HepG2 (cell line): ENCODE measurements at regions not wholly inside any gene's neighbourhood (a gene's known extent, or its start where the extent isn't known, plus 50 kb on each side); places are given as distances from the start of the nearest gene placed in this dataset.

ENCODE experiments used
- ATAC-seq: fragments of 200-7000 bp; cut with Tn5 transposase; 3 replicates; pipeline ENCODE4 v1.9.1; 2020; ENCODE audit warnings: mild to moderate bottlenecking, moderate library complexity
- BruUV-seq: library from RNA; stranded (reverse); fragments of 400-500 nt; replicated peaks from 2 replicates; lab custom pipeline; 2021; lab: Mats Ljungman, UMichigan
- CTCF ChIA-PET: fragments of 300-600 bp; formaldehyde crosslinking; extraction: SDS; loops from one replicate; lab custom pipeline; 2021; ENCODE audit warnings: low total read pairs, inconsistent platforms, low intra/inter-chr PET ratio; lab: Yijun Ruan, JAX
- POLR2A ChIA-PET: fragments of 350-600 bp; sonication (Branson Sonifier 250); formaldehyde crosslinking; loops from one replicate; lab custom pipeline; 2020; ENCODE audit warnings: antibody characterized with exemption, inconsistent platforms; lab: Yijun Ruan, JAX
- DNase-seq: peaks from one replicate; pipeline ENCODE4 v3.0.0-alpha.2; 2015; ENCODE audit warnings: low spot score
- FAIRE-seq: peaks from 3 replicates; lab custom pipeline; 2011; peaks lifted over from hg19 to GRCh38; lab: Jason Lieb, UNC
- H2AFZ ChIP-seq: one replicate; pipeline ENCODE4 v1.6.1; 2011; ENCODE audit warnings: low read length, inconsistent platforms
- H3K27ac ChIP-seq: fragments of 300-600 bp; 3 replicates; pipeline ENCODE4 v1.8.0; 2011; ENCODE audit warnings: mixed run types, mild to moderate bottlenecking, mixed read lengths, low read length, inconsistent platforms; ENCODE audit not compliant: insufficient read depth; ENCODE audit errors: extremely low read length
- H3K27me3 ChIP-seq, 2 experiments: fragments of 200-600 bp in 1 of 2; 2 replicates in 1 of 2; 3 replicates in 1 of 2; pipeline versions ENCODE4 v1.6.0 to v1.8.0; 2011; ENCODE audit warnings: low read length in 2 of 2, mild to moderate bottlenecking in 2 of 2, moderate library complexity in 2 of 2, inconsistent platforms in 1 of 2; ENCODE audit not compliant: insufficient read depth in 2 of 2, control insufficient read depth in 1 of 2
- H3K36me3 ChIP-seq, 2 experiments: fragments of 200-600 bp in 1 of 2; replicated peaks in 1 of 2; 2 replicates in 1 of 2; 3 replicates in 1 of 2; pipeline versions ENCODE4 v1.5.1 to v1.8.0; 2011; ENCODE audit warnings: low read length in 2 of 2, inconsistent platforms in 1 of 2; ENCODE audit not compliant: insufficient read depth in 2 of 2, control insufficient read depth in 1 of 2
- H3K4me1 ChIP-seq: 2 replicates; pipeline ENCODE4 v1.5.1; 2012; ENCODE audit warnings: low read length, inconsistent platforms; ENCODE audit not compliant: insufficient read depth
- H3K4me2 ChIP-seq: 2 replicates; pipeline ENCODE4 v1.6.0; 2011; ENCODE audit warnings: low read depth, low read length, inconsistent platforms
- H3K4me3 ChIP-seq, 3 experiments: fragments of 200-600 bp in 1 of 3; sonication (generic), shearing (Covaris generic) in 1 of 3; replicated peaks in 1 of 3; 2 replicates each; pipeline ENCODE4 v1.5.1; 2011 to 2016; ENCODE audit warnings: low read length in 3 of 3, inconsistent platforms in 2 of 3, low read depth in 2 of 3, mild to moderate bottlenecking in 2 of 3, control low read depth in 1 of 3, mixed read lengths in 1 of 3; ENCODE audit not compliant: insufficient read depth in 1 of 3
- H3K79me2 ChIP-seq: one replicate; pipeline ENCODE4 v1.6.1; 2011; ENCODE audit warnings: low read length, inconsistent platforms; ENCODE audit not compliant: insufficient read depth
- H3K9ac ChIP-seq: 2 replicates; pipeline ENCODE4 v1.6.0; 2011; ENCODE audit warnings: mild to moderate bottlenecking, low read depth, low read length, inconsistent platforms; ENCODE audit not compliant: insufficient read depth
- H3K9me3 ChIP-seq: 2 replicates; pipeline ENCODE4 v1.5.1; 2012; ENCODE audit warnings: mild to moderate bottlenecking, low read length
- H4K20me1 ChIP-seq: 2 replicates; pipeline ENCODE4 v1.6.0; 2011; ENCODE audit warnings: inconsistent platforms, mild to moderate bottlenecking, low read length, moderate library complexity; ENCODE audit not compliant: insufficient read depth
- CREM ChIP-seq, 2 experiments: sonication (generic) in 1 of 2; formaldehyde crosslinking in 1 of 2; IDR thresholded peaks; 2 replicates each; pipeline versions ENCODE4 v1.4.0 to v1.6.1; 2016 to 2020; ENCODE audit warnings: antibody characterized with exemption in 1 of 2, mild to moderate bottlenecking in 1 of 2, missing genetic modification reagents in 1 of 2
- DPF2 ChIP-seq: sonication (generic); formaldehyde crosslinking; IDR thresholded peaks from 2 replicates; pipeline ENCODE4 v1.4.0; 2020; ENCODE audit warnings: mild to moderate bottlenecking, low read depth, missing genetic modification reagents, borderline replicate concordance
- DR1 ChIP-seq: sonication (generic); formaldehyde crosslinking; IDR thresholded peaks from 2 replicates; pipeline ENCODE4 v1.8.0; 2021; ENCODE audit warnings: mild to moderate bottlenecking, missing genetic modification reagents, inconsistent platforms
- EP300 ChIP-seq, 3 experiments: sonication (generic) in 1 of 3; formaldehyde crosslinking in 1 of 3; IDR thresholded peaks; 2 replicates each; pipeline versions ENCODE4 v1.5.1 to v1.6.1; 2011 to 2020; ENCODE audit warnings: low read depth in 2 of 3, low read length in 2 of 3, borderline replicate concordance in 1 of 3, improper control_type of control experiment in 1 of 3, mild to moderate bottlenecking in 1 of 3, missing genetic modification reagents in 1 of 3, moderate library complexity in 1 of 3
- FOSL1 ChIP-seq: sonication (generic); formaldehyde crosslinking; IDR thresholded peaks from 2 replicates; pipeline ENCODE4 v1.9.0; 2021; ENCODE audit warnings: missing genetic modification reagents, borderline replicate concordance
- FOXA3 ChIP-seq: IDR thresholded peaks from 2 replicates; pipeline ENCODE4 v1.6.1; 2016; ENCODE audit warnings: missing genetic modification reagents, missing compliant biosample characterization
- FOXO1 ChIP-seq: sonication (generic); formaldehyde crosslinking; IDR thresholded peaks from 2 replicates; pipeline ENCODE4 v1.4.0; 2020; ENCODE audit warnings: missing genetic modification reagents
- FOXP1 ChIP-seq, 2 experiments: fragments of 450-650 bp in 1 of 2; IDR thresholded peaks; 2 replicates each; pipeline ENCODE4 v1.6.1; 2017 to 2018; ENCODE audit warnings: antibody characterized with exemption in 1 of 2
- HNF4A ChIP-seq: sonication (generic); formaldehyde crosslinking; IDR thresholded peaks from 2 replicates; pipeline ENCODE4 v1.4.0; 2020; ENCODE audit warnings: missing genetic modification reagents
- KAT8 ChIP-seq: IDR thresholded peaks from 2 replicates; pipeline ENCODE4 v1.6.1; 2016; ENCODE audit warnings: missing genetic modification reagents, missing compliant biosample characterization
- MED1 ChIP-seq: sonication (generic); formaldehyde crosslinking; IDR thresholded peaks from 2 replicates; pipeline ENCODE4 v1.4.0; 2020; ENCODE audit warnings: missing genetic modification reagents
- POGZ ChIP-seq: sonication (generic); formaldehyde crosslinking; IDR thresholded peaks from 2 replicates; pipeline ENCODE4 v1.4.0; 2020; ENCODE audit warnings: mild to moderate bottlenecking, missing genetic modification reagents
- SOX6 ChIP-seq, 2 experiments: fragments of 450-650 bp in 1 of 2; sonication (generic) in 1 of 2; formaldehyde crosslinking in 1 of 2; IDR thresholded peaks; 2 replicates each; pipeline versions ENCODE4 v1.4.0 to v1.6.1; 2017 to 2020; ENCODE audit warnings: antibody characterized with exemption in 1 of 2, mild to moderate bottlenecking in 1 of 2, missing genetic modification reagents in 1 of 2
- ZFP37 ChIP-seq: sonication (generic); formaldehyde crosslinking; IDR thresholded peaks from 2 replicates; pipeline ENCODE4 v1.4.0; 2020; ENCODE audit warnings: missing genetic modification reagents, borderline replicate concordance
- ZKSCAN8 ChIP-seq: IDR thresholded peaks from 2 replicates; pipeline ENCODE4 v1.6.1; 2016; ENCODE audit warnings: borderline replicate concordance, missing genetic modification reagents, missing compliant biosample characterization
- ZNF549 ChIP-seq: sonication (generic); formaldehyde crosslinking; IDR thresholded peaks from 2 replicates; pipeline ENCODE4 v1.5.0; 2020; ENCODE audit warnings: missing genetic modification reagents
- WGBS: methylation state at CpG from one replicate; pipeline ENCODE4 v1.1.6; 2017; ENCODE audit warnings: low lambda C conversion rate; 5-methylcytosine and 5-hydroxymethylcytosine counted together
- in situ Hi-C: cut with HindIII; loops from 2 replicates; pipeline ENCODE4 v1.10.0; 2017; ENCODE audit warnings: low pct_unique_long_range_greater_than_20kb; ENCODE audit not compliant: extremely low pct_ligation_motif_present
- intact Hi-C: fragments of 100-400 bp; cut with micrococcal nuclease; formaldehyde crosslinking; loops from one replicate; pipeline ENCODE4 v1.10.0; 2022; ENCODE audit not compliant: unreplicated experiment
- TF ChIP-seq, protein P1 (sequence below): IDR thresholded peaks from 2 replicates; pipeline ENCODE4 v1.6.1; 2016; ENCODE audit warnings: low read depth, borderline replicate concordance
- TF ChIP-seq, protein P2 (sequence below): sonication (generic); formaldehyde crosslinking; IDR thresholded peaks from 2 replicates; pipeline ENCODE4 v1.4.0; 2020; ENCODE audit warnings: missing genetic modification reagents
- TF ChIP-seq, protein P3 (sequence below): sonication (generic); formaldehyde crosslinking; IDR thresholded peaks from 2 replicates; pipeline ENCODE4 v1.4.0; 2020; ENCODE audit warnings: missing genetic modification reagents
- TF ChIP-seq, protein P4 (sequence below): sonication (generic); formaldehyde crosslinking; IDR thresholded peaks from 2 replicates; pipeline ENCODE4 v1.4.0; 2020; ENCODE audit warnings: missing genetic modification reagents, low read depth, mild to moderate bottlenecking, borderline replicate concordance

DNA sequence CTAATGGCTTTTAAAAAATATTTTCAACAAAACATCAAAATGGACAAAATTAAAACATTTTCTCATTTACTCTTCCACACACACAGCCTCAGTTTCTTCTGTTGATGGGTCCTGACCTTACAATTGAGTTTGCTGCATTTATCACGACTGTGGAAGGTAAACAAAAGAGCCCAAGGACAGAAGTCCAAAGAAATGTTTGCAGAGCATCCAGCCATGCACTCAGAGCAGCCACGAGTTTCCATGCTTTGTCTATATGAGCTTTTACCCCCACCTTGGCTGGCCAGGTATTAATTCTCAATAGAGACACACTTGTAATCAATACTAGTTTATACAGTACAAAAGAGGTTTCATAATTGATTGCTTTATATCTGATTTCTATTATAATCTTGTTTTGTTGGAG is 85.0 kb upstream of the WDFY3 start:
- Histone ChIP-seq H3K27me3 (no peaks in the 10 kb centered on the region), H3K4me3 (0 out of 6 replicates have a peak overlapping the region, but pooled peaks of 1 of the 3 experiments have one; percentile 12), H4K20me1 (no peaks in the 10 kb centered on the region), H3K9me3 (no peaks in the 10 kb centered on the region), H2AFZ (no peak overlapping the region), H3K9ac (no peak overlapping the region), H3K36me3 (no peaks in the 10 kb centered on the region), H3K27ac (no peak overlapping the region), H3K4me1 (peaks cover 40% of the 10 kb centered on the region), H3K79me2 (no peaks in the 10 kb centered on the region), H3K4me2 (peak overlapping the region; percentile 21)
- POLR2A ChIA-PET = no interaction called here
- FAIRE-seq (peak; percentile 12), DNase-seq (peak; percentile 68), ATAC-seq (peak; percentile 90)
- intact Hi-C loops = no loop called here
- CTCF ChIA-PET = no interaction called here
- BruUV-seq = no TSS peak
- WGBS = 0% methylated on average over 2 of the region's 2 CpGs
- in situ Hi-C loops = no loop called here
- TF ChIP-seq, protein P1, sequence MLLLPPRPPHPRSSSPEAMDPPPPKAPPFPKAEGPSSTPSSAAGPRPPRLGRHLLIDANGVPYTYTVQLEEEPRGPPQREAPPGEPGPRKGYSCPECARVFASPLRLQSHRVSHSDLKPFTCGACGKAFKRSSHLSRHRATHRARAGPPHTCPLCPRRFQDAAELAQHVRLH (CRISPR knock-in tag) = 0 out of 2 replicates have a peak, but pooled peaks have one; percentile 43
- TF ChIP-seq FOXO1 (peak; percentile 32; the same call in 1 of the 2 replicates), MED1 (peak; percentile 62), ZFP37 (CRISPR knock-in tag) (no peak), CREM (IDR thresholded peaks at IDR 0.05) (peak; percentile 26; the same call in 1 of the 2 replicates), CREM (CRISPR knock-in tag; IDR thresholded peaks at IDR 0.05) (no peak), FOXP1 (IDR thresholded peaks at IDR 0.05) (no peak), FOXP1 (CRISPR knock-in tag; IDR thresholded peaks at IDR 0.05) (peak; percentile 43; the same call in 1 of the 2 replicates), EP300 (IDR thresholded peaks at IDR 0.05; ENCODE audit: low read depth in 2 of 2, low read length in 2 of 2) (peak in 1 of 2 experiments; percentile 51; a peak in 2 of 4 replicates), EP300 (CRISPR knock-in tag; IDR thresholded peaks at IDR 0.05; ENCODE audit: borderline replicate concordance) (no peak), SOX6 (IDR thresholded peaks at IDR 0.05) (no peak), SOX6 (CRISPR knock-in tag; IDR thresholded peaks at IDR 0.05) (peak; percentile 81), FOXA3 (CRISPR knock-in tag) (peak; percentile 84), FOSL1 (CRISPR knock-in tag) (no peak), KAT8 (0 out of 2 replicates have a peak, but pooled peaks have one; percentile 23), POGZ (CRISPR knock-in tag) (peak; percentile 78), DR1 (CRISPR knock-in tag) (no peak), ZNF549 (no peak), DPF2 (CRISPR knock-in tag) (0 out of 2 replicates have a peak, but pooled peaks have one; percentile 18), ZKSCAN8 (CRISPR knock-in tag) (no peak), HNF4A (CRISPR knock-in tag) (peak; percentile 89)
- TF ChIP-seq, protein P2, sequence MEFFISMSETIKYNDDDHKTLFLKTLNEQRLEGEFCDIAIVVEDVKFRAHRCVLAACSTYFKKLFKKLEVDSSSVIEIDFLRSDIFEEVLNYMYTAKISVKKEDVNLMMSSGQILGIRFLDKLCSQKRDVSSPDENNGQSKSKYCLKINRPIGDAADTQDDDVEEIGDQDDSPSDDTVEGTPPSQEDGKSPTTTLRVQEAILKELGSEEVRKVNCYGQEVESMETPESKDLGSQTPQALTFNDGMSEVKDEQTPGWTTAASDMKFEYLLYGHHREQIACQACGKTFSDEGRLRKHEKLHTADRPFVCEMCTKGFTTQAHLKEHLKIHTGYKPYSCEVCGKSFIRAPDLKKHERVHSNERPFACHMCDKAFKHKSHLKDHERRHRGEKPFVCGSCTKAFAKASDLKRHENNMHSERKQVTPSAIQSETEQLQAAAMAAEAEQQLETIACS (CRISPR knock-in tag) = no peak
- TF ChIP-seq, protein P3, sequence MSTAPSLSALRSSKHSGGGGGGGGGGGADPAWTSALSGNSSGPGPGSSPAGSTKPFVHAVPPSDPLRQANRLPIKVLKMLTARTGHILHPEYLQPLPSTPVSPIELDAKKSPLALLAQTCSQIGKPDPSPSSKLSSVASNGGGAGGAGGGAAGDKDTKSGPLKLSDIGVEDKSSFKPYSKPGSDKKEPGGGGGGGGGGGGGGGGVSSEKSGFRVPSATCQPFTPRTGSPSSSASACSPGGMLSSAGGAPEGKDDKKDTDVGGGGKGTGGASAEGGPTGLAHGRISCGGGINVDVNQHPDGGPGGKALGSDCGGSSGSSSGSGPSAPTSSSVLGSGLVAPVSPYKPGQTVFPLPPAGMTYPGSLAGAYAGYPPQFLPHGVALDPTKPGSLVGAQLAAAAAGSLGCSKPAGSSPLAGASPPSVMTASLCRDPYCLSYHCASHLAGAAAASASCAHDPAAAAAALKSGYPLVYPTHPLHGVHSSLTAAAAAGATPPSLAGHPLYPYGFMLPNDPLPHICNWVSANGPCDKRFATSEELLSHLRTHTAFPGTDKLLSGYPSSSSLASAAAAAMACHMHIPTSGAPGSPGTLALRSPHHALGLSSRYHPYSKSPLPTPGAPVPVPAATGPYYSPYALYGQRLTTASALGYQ = 0 out of 2 replicates have a peak, but pooled peaks have one; percentile 24
- TF ChIP-seq, protein P4, sequence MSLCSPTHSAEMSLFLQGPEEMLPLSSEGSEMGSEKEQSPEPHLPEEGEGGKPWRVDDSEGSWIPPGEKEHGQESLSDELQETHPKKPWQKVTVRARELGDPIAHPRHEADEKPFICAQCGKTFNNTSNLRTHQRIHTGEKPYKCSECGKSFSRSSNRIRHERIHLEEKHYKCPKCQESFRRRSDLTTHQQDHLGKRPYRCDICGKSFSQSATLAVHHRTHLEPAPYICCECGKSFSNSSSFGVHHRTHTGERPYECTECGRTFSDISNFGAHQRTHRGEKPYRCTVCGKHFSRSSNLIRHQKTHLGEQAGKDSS (CRISPR knock-in tag) = 0 out of 2 replicates have a peak, but pooled peaks have one; percentile 44
